Trophoblast cell (in vitro differentiated cells and primary cell): ENCODE measurements at regions not wholly inside any gene's neighbourhood (a gene's known extent, or its start where the extent isn't known, plus 50 kb on each side); places are given as distances from the start of the nearest gene placed in this dataset.
A peak's percentile ranks its signal among the peaks of the same experiment; 100 is the strongest.

ENCODE experiments used
- DNase-seq, 2 donors: peaks; one replicate each; pipeline ENCODE4 v3.0.0-alpha.2; 2016
- H2AFZ ChIP-seq: 2 replicates; pipeline ENCODE4 v1.6.1; 2013; ENCODE audit warnings: low read length, moderate library complexity, mild to moderate bottlenecking; ENCODE audit not compliant: insufficient read depth, poor library complexity
- H2AK5ac ChIP-seq: 2 replicates; pipeline ENCODE4 v1.6.1; 2013; ENCODE audit warnings: mild to moderate bottlenecking, low read length
- H2BK120ac ChIP-seq: 2 replicates; pipeline ENCODE4 v1.6.1; 2013; ENCODE audit warnings: low read length, mild to moderate bottlenecking, moderate library complexity; ENCODE audit not compliant: insufficient read depth, poor library complexity
- H2BK12ac ChIP-seq: 2 replicates; pipeline ENCODE4 v1.6.1; 2013; ENCODE audit warnings: mild to moderate bottlenecking, low read length, moderate library complexity
- H2BK5ac ChIP-seq: 2 replicates; pipeline ENCODE4 v1.6.1; 2013; ENCODE audit warnings: low read length, low read depth, moderate library complexity, mild to moderate bottlenecking; ENCODE audit not compliant: poor library complexity
- H3K14ac ChIP-seq: 2 replicates; pipeline ENCODE4 v1.6.1; 2013; ENCODE audit warnings: mild to moderate bottlenecking, low read length
- H3K18ac ChIP-seq: 2 replicates; pipeline ENCODE4 v1.6.1; 2013; ENCODE audit warnings: mild to moderate bottlenecking, low read length
- H3K23ac ChIP-seq: 2 replicates; pipeline ENCODE4 v1.6.1; 2013; ENCODE audit warnings: low read length
- H3K27ac ChIP-seq: 2 replicates; pipeline ENCODE4 v1.5.1; 2013; ENCODE audit warnings: low read depth, mild to moderate bottlenecking, inconsistent platforms, low read length, moderate library complexity
- H3K27me3 ChIP-seq: 2 replicates; pipeline ENCODE4 v1.6.1; 2013; ENCODE audit warnings: inconsistent platforms, mild to moderate bottlenecking, low read length, moderate library complexity; ENCODE audit not compliant: insufficient read depth
- H3K36me3 ChIP-seq, 2 experiments: 1 replicate in 1 of 2; 2 replicates in 1 of 2; pipeline ENCODE4 v1.6.1; 2013; ENCODE audit warnings: low read length in 2 of 2, mild to moderate bottlenecking in 2 of 2, moderate library complexity in 1 of 2; ENCODE audit not compliant: insufficient read depth in 2 of 2, control insufficient read depth in 1 of 2
- H3K4ac ChIP-seq: 2 replicates; pipeline ENCODE4 v1.6.1; 2013; ENCODE audit warnings: low read depth, mild to moderate bottlenecking, low read length, moderate library complexity
- H3K4me1 ChIP-seq, 2 experiments: 1 replicate in 1 of 2; 2 replicates in 1 of 2; pipeline ENCODE4 v1.6.1; 2013; ENCODE audit warnings: low read length in 2 of 2, mild to moderate bottlenecking in 2 of 2, moderate library complexity in 1 of 2; ENCODE audit not compliant: insufficient read depth in 2 of 2, control insufficient read depth in 1 of 2
- H3K4me2 ChIP-seq: 2 replicates; pipeline ENCODE4 v1.6.1; 2013; ENCODE audit warnings: inconsistent platforms, mild to moderate bottlenecking, low read length, moderate library complexity
- H3K4me3 ChIP-seq: 2 replicates; pipeline ENCODE4 v1.5.1; 2013; ENCODE audit warnings: mild to moderate bottlenecking, low read depth, low read length, inconsistent platforms
- H3K79me1 ChIP-seq: one replicate; pipeline ENCODE4 v1.6.1; 2013; ENCODE audit warnings: low read length
- H3K79me2 ChIP-seq: 2 replicates; pipeline ENCODE4 v1.6.1; 2013; ENCODE audit warnings: low read length, mild to moderate bottlenecking; ENCODE audit not compliant: control insufficient read depth, insufficient read depth, poor library complexity
- H3K9ac ChIP-seq: 2 replicates; pipeline ENCODE4 v1.6.1; 2013; ENCODE audit warnings: mild to moderate bottlenecking, low read length
- H3K9me3 ChIP-seq: 2 replicates; pipeline ENCODE4 v1.6.1; 2013; ENCODE audit warnings: low read depth, mild to moderate bottlenecking, control low read depth, inconsistent platforms, low read length; ENCODE audit not compliant: insufficient read depth
- H4K12ac ChIP-seq: 2 replicates; pipeline ENCODE4 v1.6.1; 2013; ENCODE audit warnings: low read depth, mild to moderate bottlenecking, low read length, moderate library complexity
- H4K8ac ChIP-seq: 2 replicates; pipeline ENCODE4 v1.6.1; 2013; ENCODE audit warnings: low read depth, mild to moderate bottlenecking, low read length, moderate library complexity
- H4K91ac ChIP-seq: one replicate; pipeline ENCODE4 v1.6.1; 2013; ENCODE audit warnings: low read depth, mild to moderate bottlenecking, low read length, moderate library complexity
- WGBS: extraction: QIAGEN DNeasy Blood & Tissue Kit; methylation state at CpG from one replicate; pipeline ENCODE4 v1.1.7; 2013; ENCODE audit warnings: missing lambda C conversion rate; ENCODE audit not compliant: insufficient read length, insufficient coverage; ENCODE audit errors: extremely low coverage; 5-methylcytosine and 5-hydroxymethylcytosine counted together

DNA sequence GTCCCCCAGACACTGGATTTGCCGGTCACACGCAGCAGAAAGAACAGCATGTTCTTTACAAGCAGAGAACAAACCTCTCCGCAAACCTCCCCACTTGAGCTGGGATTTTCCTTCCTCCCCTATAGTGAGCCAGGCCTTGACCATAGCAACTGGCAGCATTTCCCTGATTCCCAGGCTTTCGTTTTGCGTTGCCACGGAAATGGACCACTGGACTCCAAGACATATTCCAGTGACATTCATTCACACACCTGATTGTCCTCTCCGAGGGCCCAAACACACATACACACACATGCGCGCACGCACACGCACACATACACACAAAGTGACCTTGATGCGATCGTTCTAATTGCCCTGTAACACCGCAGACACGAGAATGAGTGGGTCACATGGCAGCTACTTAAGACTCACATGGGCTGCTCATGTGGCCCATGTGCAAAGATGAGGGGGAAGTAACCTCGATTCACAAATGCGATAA is 80.9 kb upstream of the CPEB4 start:
- Histone ChIP-seq H3K9ac (no peak overlapping the region), H3K79me1 (no peaks in the 10 kb centered on the region), H2BK12ac (no peak overlapping the region), H4K12ac (no peak overlapping the region), H3K4me1 (no peaks in the 10 kb centered on the region), H3K79me2 (no peaks in the 10 kb centered on the region), H4K8ac (no peak overlapping the region), H2BK120ac (no peak overlapping the region), H2AFZ (no peak overlapping the region), H3K36me3 (no peaks in the 10 kb centered on the region), H3K27me3 (no peaks in the 10 kb centered on the region), H3K27ac (no peak overlapping the region), H3K18ac (no peak overlapping the region), H3K4ac (no peak overlapping the region), H2AK5ac (no peak overlapping the region), H2BK5ac (no peak overlapping the region), H3K4me2 (no peak overlapping the region), H3K14ac (no peak overlapping the region), H4K91ac (no peak overlapping the region), H3K23ac (no peak overlapping the region), H3K9me3 (peaks cover 10% of the 10 kb centered on the region), H3K4me3 (no peak overlapping the region)
- WGBS = no CpG with 5 or more reads among the region's 17 CpGs
- DNase-seq = no peak

DNA sequence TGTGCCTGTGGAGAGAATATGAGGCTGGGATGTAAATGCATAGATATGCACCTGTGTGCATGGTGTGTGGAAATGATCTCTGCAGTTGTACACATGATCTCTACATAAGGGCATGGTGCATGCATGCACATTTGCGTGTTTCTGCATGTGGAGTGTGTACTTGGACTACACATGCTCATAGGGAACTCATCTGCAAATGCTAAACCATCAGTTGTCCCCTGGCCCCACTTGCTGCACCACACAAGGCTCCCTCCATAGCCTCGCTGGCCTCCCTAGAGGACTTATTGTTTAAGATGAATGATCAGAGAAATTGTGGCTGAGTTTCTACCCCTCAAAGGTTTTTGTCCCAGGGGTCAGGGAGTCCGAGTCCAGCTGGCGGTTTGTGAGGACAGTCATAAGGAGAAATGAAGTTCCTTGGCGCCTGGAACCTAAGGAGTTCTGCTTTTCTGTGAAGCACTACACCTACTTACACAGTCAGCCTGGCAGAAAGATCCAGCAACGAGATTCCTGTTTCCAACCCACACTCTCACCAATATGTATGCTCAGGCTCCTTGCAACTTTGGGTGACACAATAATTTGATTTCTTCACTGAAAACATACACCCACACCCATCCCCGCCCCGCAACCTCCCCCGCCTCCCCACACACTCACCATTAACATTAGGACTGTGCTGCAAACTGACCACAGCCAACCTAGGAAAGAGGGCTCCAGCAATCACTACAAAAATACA is 79.9 kb upstream of the CPEB4 start:
- no peak overlapping the region for H2BK5ac ChIP-seq
- no peak overlapping the region for H3K4me3 ChIP-seq
- no peak overlapping the region for H4K91ac ChIP-seq
- no peaks in the 10 kb centered on the region for H3K36me3 ChIP-seq
- H2BK120ac ChIP-seq = no peak overlapping the region
- no peaks in the 10 kb centered on the region for H3K79me2 ChIP-seq
- H3K9me3 ChIP-seq = peaks cover 10% of the 10 kb centered on the region
- no peaks in the 10 kb centered on the region for H3K27me3 ChIP-seq
- peak overlapping the region; percentile 71 for H3K23ac ChIP-seq
- no peak overlapping the region for H3K9ac ChIP-seq
- no peak overlapping the region for H2AFZ ChIP-seq
- H3K4me2 ChIP-seq = no peak overlapping the region
- H2AK5ac ChIP-seq = no peak overlapping the region
- no peaks in the 10 kb centered on the region for H3K4me1 ChIP-seq
- H3K79me1 ChIP-seq = no peaks in the 10 kb centered on the region
- no peak overlapping the region for H4K8ac ChIP-seq
- no peak overlapping the region for H3K18ac ChIP-seq
- no CpG with 5 or more reads among the region's 9 CpGs for WGBS
- H2BK12ac ChIP-seq = no peak overlapping the region
- no peak overlapping the region for H3K27ac ChIP-seq
- H4K12ac ChIP-seq = no peak overlapping the region
- H3K14ac ChIP-seq = no peak overlapping the region
- no peak for DNase-seq
- no peak overlapping the region for H3K4ac ChIP-seq

DNA sequence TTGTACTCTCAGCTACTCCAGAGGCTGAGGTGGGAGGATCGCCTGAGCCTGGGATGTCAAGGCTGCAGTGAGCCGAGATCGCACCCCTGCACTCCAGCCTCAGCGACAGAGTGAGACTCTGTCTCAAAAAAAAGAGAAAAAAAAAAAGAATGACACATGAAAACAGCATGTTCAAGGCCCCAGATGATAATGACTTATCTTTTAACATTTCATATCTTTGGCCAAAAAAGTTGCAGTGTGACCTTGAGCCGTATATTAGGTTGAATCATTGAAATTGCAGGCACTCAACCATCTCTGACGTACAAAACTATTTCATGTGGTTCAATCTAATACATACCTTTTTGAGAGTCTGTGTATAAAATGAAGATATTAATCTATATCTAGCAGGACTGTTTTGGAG is 79.1 kb upstream of the CPEB4 start:
- WGBS = no CpG with 5 or more reads among the region's 6 CpGs

GRCh38 chr5:173812811-173813550 is 75.2 kb upstream of the CPEB4 start:
- H4K91ac ChIP-seq = no peak overlapping the region
- peaks cover 10% of the 10 kb centered on the region for H3K9me3 ChIP-seq
- H3K36me3 ChIP-seq = no peaks in the 10 kb centered on the region
- no peaks in the 10 kb centered on the region for H3K79me1 ChIP-seq
- no peak overlapping the region for H4K8ac ChIP-seq
- no peak overlapping the region for H2BK120ac ChIP-seq
- no peak overlapping the region for H3K4me3 ChIP-seq
- no peak overlapping the region for H3K9ac ChIP-seq
- no peak overlapping the region for H3K14ac ChIP-seq
- no peaks in the 10 kb centered on the region for H3K27me3 ChIP-seq
- no peak overlapping the region for H2BK5ac ChIP-seq
- peak in 1 of 2 donors; percentile 63 for DNase-seq
- no peak overlapping the region for H3K4me2 ChIP-seq
- no peak overlapping the region for H3K18ac ChIP-seq
- no peak overlapping the region for H3K4ac ChIP-seq
- H2BK12ac ChIP-seq = no peak overlapping the region
- H3K23ac ChIP-seq = no peak overlapping the region
- no peaks in the 10 kb centered on the region for H3K4me1 ChIP-seq
- H2AFZ ChIP-seq = no peak overlapping the region
- H2AK5ac ChIP-seq = no peak overlapping the region
- no peak overlapping the region for H3K27ac ChIP-seq
- no peaks in the 10 kb centered on the region for H3K79me2 ChIP-seq
- H4K12ac ChIP-seq = no peak overlapping the region

More for the DNA sequence above, 79.1 kb upstream of the CPEB4 start:
- Histone ChIP-seq H4K91ac (no peak overlapping the region), H3K27me3 (no peaks in the 10 kb centered on the region), H3K4me2 (no peak overlapping the region), H3K9me3 (peaks cover 10% of the 10 kb centered on the region), H4K8ac (no peak overlapping the region), H3K27ac (no peak overlapping the region), H3K18ac (no peak overlapping the region), H2BK5ac (no peak overlapping the region), H3K79me1 (no peaks in the 10 kb centered on the region), H2AFZ (no peak overlapping the region), H3K4ac (no peak overlapping the region), H3K23ac (no peak overlapping the region), H3K14ac (no peak overlapping the region), H3K79me2 (no peaks in the 10 kb centered on the region), H3K4me3 (no peak overlapping the region), H2BK12ac (no peak overlapping the region), H2AK5ac (no peak overlapping the region), H4K12ac (no peak overlapping the region), H3K36me3 (no peaks in the 10 kb centered on the region), H2BK120ac (no peak overlapping the region), H3K4me1 (no peaks in the 10 kb centered on the region), H3K9ac (no peak overlapping the region)
- no peak for DNase-seq
